Stromal cell of bone marrow (primary cell): ENCODE measurements at regions not wholly inside any gene's neighbourhood (a gene's known extent, or its start where the extent isn't known, plus 50 kb on each side); places are given as distances from the start of the nearest gene placed in this dataset.
A peak's percentile ranks its signal among the peaks of the same experiment; 100 is the strongest.
"Not testable (repeated sequence)": the region's sequence is repeated elsewhere in the genome, so short reads cannot be mapped to it uniquely, and the experiment has no call there.

ENCODE experiments used
- DNase-seq: peaks from one replicate; pipeline ENCODE4 v3.0.0-alpha.2; 2012; ENCODE audit warnings: low read depth

GRCh38 chr17:71550675-71551074 lies 570.1 kb upstream of the SOX9 start:
- no peak for DNase-seq

GRCh38 chr17:71553381-71553780 lies 567.4 kb upstream of the SOX9 start:
- no peak for DNase-seq

GRCh38 chr17:71558901-71559300 lies 561.9 kb upstream of the SOX9 start:
- no peak for DNase-seq

- DNase-seq: no peak
These were observed 548.5 kb upstream of the SOX9 start for GRCh38 chr17:71572343-71572742.

- no peak for DNase-seq
These were observed 542.4 kb upstream of the SOX9 start for GRCh38 chr17:71578446-71578845.

GRCh38 chr17:71580220-71580619 lies 540.6 kb upstream of the SOX9 start:
- no peak for DNase-seq

GRCh38 chr17:71585540-71585939 lies 535.3 kb upstream of the SOX9 start:
- DNase-seq: no peak

GRCh38 chr17:71592431-71592830 lies 528.4 kb upstream of the SOX9 start:
- no peak for DNase-seq

- DNase-seq: no peak
These were observed 527.7 kb upstream of the SOX9 start for GRCh38 chr17:71593078-71593477.

- not testable (repeated sequence) for DNase-seq
These were observed 521.2 kb upstream of the SOX9 start for GRCh38 chr17:71599583-71599982.

- no peak for DNase-seq
These were observed 520.6 kb upstream of the SOX9 start for GRCh38 chr17:71600137-71600789.

- DNase-seq: no peak
These were observed 518.8 kb upstream of the SOX9 start for GRCh38 chr17:71601894-71602504.

- DNase-seq: no peak
These were observed 506.8 kb upstream of the SOX9 start for GRCh38 chr17:71613996-71614395.

- DNase-seq: no peak
These were observed 505.0 kb upstream of the SOX9 start for GRCh38 chr17:71615820-71616219.

- DNase-seq: not testable (repeated sequence)
These were observed 503.1 kb upstream of the SOX9 start for GRCh38 chr17:71617767-71618166.

- DNase-seq: no peak
These were observed 495.5 kb upstream of the SOX9 start for GRCh38 chr17:71625330-71625729.

GRCh38 chr17:71628306-71628705 lies 492.5 kb upstream of the SOX9 start:
- no peak for DNase-seq

GRCh38 chr17:71631483-71631882 lies 489.3 kb upstream of the SOX9 start:
- DNase-seq: no peak

- peak; percentile 36 for DNase-seq
These were observed 488.5 kb upstream of the SOX9 start for GRCh38 chr17:71632328-71632727.

GRCh38 chr17:71633391-71633849 lies 487.4 kb upstream of the SOX9 start:
- peak; percentile 41 for DNase-seq

- DNase-seq: no peak
These were observed 486.4 kb upstream of the SOX9 start for GRCh38 chr17:71634376-71634775.

- no peak for DNase-seq
These were observed 485.6 kb upstream of the SOX9 start for GRCh38 chr17:71635187-71635586.

GRCh38 chr17:71636644-71637043 lies 484.2 kb upstream of the SOX9 start:
- DNase-seq: no peak

GRCh38 chr17:71638668-71639067 lies 482.2 kb upstream of the SOX9 start:
- no peak for DNase-seq
